ENCODE measurements at regions not wholly inside any gene's neighbourhood (a gene's known extent, or its start where the extent isn't known, plus 50 kb on each side); places are given as distances from the start of the nearest gene placed in this dataset.

- Histone ChIP-seq H3K27me3 (replicated peaks in 1 of 4; ENCODE audit: control insufficient read depth in 3 of 4, extremely low read depth in 1 of 4, insufficient read depth in 3 of 4, low read length in 3 of 4) (no peaks in the 10 kb centered on the region), H3K4ac (replicated peaks; ENCODE audit: insufficient read length, low read depth, low read length) (no peak overlapping the region), H3K9ac (replicated peaks in 1 of 4; ENCODE audit: extremely low read depth in 1 of 4, low read depth in 3 of 4, low read length in 3 of 4) (no peak overlapping the region), H2BK120ac (replicated peaks; ENCODE audit: low read depth, low read length) (no peak overlapping the region), H2AFZ (ENCODE audit: low read length) (no peak overlapping the region), H3K18ac (ENCODE audit: extremely low read depth, low read length) (no peak overlapping the region), H2BK5ac (ENCODE audit: low read depth, low read length) (no peak overlapping the region), H4K20me1 (replicated peaks in 1 of 2; ENCODE audit: control insufficient read depth in 1 of 2, insufficient read depth in 2 of 2, low read length in 2 of 2) (no peaks in the 10 kb centered on the region), H2AK5ac (ENCODE audit: low read depth, low read length) (no peak overlapping the region), H3K4me3 (ENCODE audit: extremely low read depth in 1 of 4, insufficient read depth in 2 of 4, low read depth in 3 of 4, low read length in 4 of 4) (no peak overlapping the region), H2BK12ac (ENCODE audit: low read depth, low read length) (no peak overlapping the region), H4K5ac (ENCODE audit: insufficient read length, low read depth, low read length) (no peak overlapping the region), H3K23ac (ENCODE audit: insufficient read length) (no peak overlapping the region), H2BK15ac (ENCODE audit: low read length) (no peak overlapping the region), H2BK20ac (ENCODE audit: low read length) (no peak overlapping the region), H3K36me3 (ENCODE audit: control insufficient read depth in 2 of 4, insufficient read depth in 4 of 4, low read length in 3 of 4) (no peaks in the 10 kb centered on the region), H3K4me2 (ENCODE audit: insufficient read depth in 1 of 2, low read depth in 2 of 2, low read length in 2 of 2) (no peak overlapping the region), H3K56ac (replicated peaks; ENCODE audit: insufficient read length, low read depth, low read length) (no peak overlapping the region), H3K4me1 (replicated peaks in 1 of 4; ENCODE audit: control insufficient read depth in 3 of 4, insufficient read depth in 4 of 4, low read length in 3 of 4) (no peaks in the 10 kb centered on the region), H3K9me3 (ENCODE audit: insufficient read depth in 2 of 2, low read depth in 1 of 2, low read length in 1 of 2) (peaks cover 6 to 9% of the 10 kb centered on the region in 2 experiments), H4K91ac (replicated peaks; ENCODE audit: insufficient read length, low read length) (no peak overlapping the region), H3K14ac (ENCODE audit: insufficient read length) (no peak overlapping the region), H3K27ac (ENCODE audit: low read depth, low read length) (no peak overlapping the region), H3K79me1 (ENCODE audit: low read depth, low read length) (no peaks in the 10 kb centered on the region), H3K23me2 (ENCODE audit: low read depth, low read length) (no peaks in the 10 kb centered on the region), H3K79me2 (ENCODE audit: control insufficient read depth in 1 of 2, insufficient read depth in 2 of 2, low read length in 2 of 2) (no peaks in the 10 kb centered on the region), H4K8ac (ENCODE audit: extremely low read depth, insufficient read depth, low read length) (no peak overlapping the region)
- POLR2A ChIA-PET (ENCODE audit: partially characterized antibody), result no interaction called here
- DNase-seq (ENCODE audit: low read depth in 1 of 2, low spot score in 2 of 2), result no peak
- no peak for FAIRE-seq
- 72% methylated on average over 2 of the region's 2 CpGs; no CpG with 5 or more reads in 1 of the 2 experiments for WGBS, 2 experiments (ENCODE audit: extremely low coverage in 1 of 2, insufficient coverage in 1 of 2, insufficient read length in 1 of 2, insufficient replicate concordance in 2 of 2, low coverage in 1 of 2, low lambda C conversion rate in 2 of 2, missing lambda C conversion rate in 1 of 2)
- no peak for TF ChIP-seq EP300 (IDR thresholded peaks at IDR 0.05; ENCODE audit: borderline replicate concordance in 1 of 2, low read depth in 2 of 2, low read length in 2 of 2)
- TF ChIP-seq RBBP5 (IDR thresholded peaks at IDR 0.05; ENCODE audit: borderline replicate concordance, low read depth, low read length), result no peak
- TF ChIP-seq JUN (IDR thresholded peaks at IDR 0.05; ENCODE audit: low read depth, low read length), result no peak
- no peak for TF ChIP-seq GTF2F1 (IDR thresholded peaks at IDR 0.05; ENCODE audit: borderline replicate concordance, low read depth, low read length)
- no peak for TF ChIP-seq SIRT6 (IDR thresholded peaks at IDR 0.05; ENCODE audit: low read length)
- no peak for TF ChIP-seq FOSL1 (IDR thresholded peaks at IDR 0.05; ENCODE audit: insufficient read depth, low read depth, low read length)
- no peak for TF ChIP-seq CEBPB (IDR thresholded peaks at IDR 0.05; ENCODE audit: low read depth, low read length)
- CTCF ChIA-PET (ENCODE audit: partially characterized antibody), result interaction anchor here (0.7 to 1.0 kb wide), 2 partner anchors 16 to 75 kb away, joined by 3 read pairs; no protein-coding TSS in a partner anchor
Observed at GRCh38 chr2:215856080-215856479, 157.3 kb downstream of the MREG start.

Data from H1 (cell line).